ENCODE measurements at regions not wholly inside any gene's neighbourhood (a gene's known extent, or its start where the extent isn't known, plus 50 kb on each side); places are given as distances from the start of the nearest gene placed in this dataset.

GRCh38 chr7:42858570-42858969 lies 53.3 kb downstream of the C7orf25 start:
- Mint-ChIP-seq H3K27me3 (ENCODE audit: low read depth) (peaks cover 4% of the 10 kb centered on the region), H3K36me3 (ENCODE audit: low read depth) (no peaks in the 10 kb centered on the region), H3K27ac (peak overlapping the region in 1 of 3 experiments; percentile 31), H3K4me1 (no peaks in the 10 kb centered on the region), H3K9me3 (peaks cover 30% of the 10 kb centered on the region), H3K4me3 (no peak overlapping the region)
- no peak for TF ChIP-seq CTCF (IDR thresholded peaks at IDR 0.05; ENCODE audit: unreplicated experiment in 3 of 3)

- Mint-ChIP-seq H3K9me3 (peaks cover 15% of the 10 kb centered on the region), H3K4me1 (peaks cover 13% of the 10 kb centered on the region), H3K36me3 (ENCODE audit: low read depth) (no peaks in the 10 kb centered on the region), H3K4me3 (peak overlapping the region in 1 of 3 experiments; percentile 2), H3K27me3 (ENCODE audit: low read depth) (peaks cover 8% of the 10 kb centered on the region), H3K27ac (peak overlapping the region; percentile 24 to 90 (median 33))
- no peak for TF ChIP-seq CTCF (IDR thresholded peaks at IDR 0.05; ENCODE audit: unreplicated experiment in 3 of 3)
Measured at GRCh38 chr7:42856605-42856987, 55.3 kb downstream of the C7orf25 start.

- Mint-ChIP-seq H3K27me3 (ENCODE audit: low read depth) (peaks cover 8% of the 10 kb centered on the region), H3K4me3 (peak overlapping the region in 1 of 3 experiments; percentile 31), H3K27ac (no peak overlapping the region), H3K4me1 (peaks cover 14% of the 10 kb centered on the region), H3K36me3 (ENCODE audit: low read depth) (no peaks in the 10 kb centered on the region), H3K9me3 (no peaks in the 10 kb centered on the region)
- TF ChIP-seq CTCF (IDR thresholded peaks at IDR 0.05; ENCODE audit: unreplicated experiment in 3 of 3), result no peak
Measured at GRCh38 chr7:42854571-42855118, 57.2 kb downstream of the C7orf25 start.

GRCh38 chr7:42852531-42852930 lies 59.3 kb downstream of the C7orf25 start:
- H3K4me1 Mint-ChIP-seq, result peaks cover 14% of the 10 kb centered on the region
- no peaks in the 10 kb centered on the region for H3K9me3 Mint-ChIP-seq
- no peak overlapping the region for H3K4me3 Mint-ChIP-seq
- TF ChIP-seq CTCF (IDR thresholded peaks at IDR 0.05; ENCODE audit: unreplicated experiment in 3 of 3), result no peak
- no peak overlapping the region for H3K27ac Mint-ChIP-seq
- no peaks in the 10 kb centered on the region for H3K36me3 Mint-ChIP-seq (ENCODE audit: low read depth)
- peaks cover 8% of the 10 kb centered on the region for H3K27me3 Mint-ChIP-seq (ENCODE audit: low read depth)

GRCh38 chr7:42843205-42843800 lies 68.6 kb downstream of the C7orf25 start:
- Mint-ChIP-seq H3K9me3 (no peaks in the 10 kb centered on the region), H3K36me3 (ENCODE audit: low read depth) (no peaks in the 10 kb centered on the region), H3K27me3 (ENCODE audit: low read depth) (peaks cover 15% of the 10 kb centered on the region), H3K27ac (peak overlapping the region in 1 of 3 experiments; percentile 19), H3K4me3 (peak overlapping the region; percentile 24 to 69 (median 51)), H3K4me1 (no peaks in the 10 kb centered on the region)
- TF ChIP-seq CTCF (IDR thresholded peaks at IDR 0.05; ENCODE audit: unreplicated experiment in 3 of 3), result peak; percentile 60 to 69 (median 64)

- peaks cover 3% of the 10 kb centered on the region for H3K27me3 Mint-ChIP-seq (ENCODE audit: low read depth)
- H3K9me3 Mint-ChIP-seq, result no peaks in the 10 kb centered on the region
- H3K4me1 Mint-ChIP-seq, result peaks cover 26% of the 10 kb centered on the region
- TF ChIP-seq CTCF (IDR thresholded peaks at IDR 0.05; ENCODE audit: unreplicated experiment in 3 of 3), result no peak
- no peak overlapping the region for H3K27ac Mint-ChIP-seq
- H3K4me3 Mint-ChIP-seq, result no peak overlapping the region
- no peaks in the 10 kb centered on the region for H3K36me3 Mint-ChIP-seq (ENCODE audit: low read depth)
Measured at GRCh38 chr7:42834676-42835075, 77.2 kb downstream of the C7orf25 start.

Measured in nephron (organoid).